GM21576 (cell line): ENCODE measurements at regions not wholly inside any gene's neighbourhood (a gene's known extent, or its start where the extent isn't known, plus 50 kb on each side); places are given as distances from the start of the nearest gene placed in this dataset.
A peak's percentile ranks its signal among the peaks of the same experiment; 100 is the strongest.
"Not testable (repeated sequence)": the region's sequence is repeated elsewhere in the genome, so short reads cannot be mapped to it uniquely, and the experiment has no call there.

Experiments used
- ATAC-seq: cut with Tn5 transposase; IDR thresholded peaks from one replicate; pipeline ENCODE4 v1.9.1; 2021; ENCODE audit warnings: mild to moderate bottlenecking, moderate library complexity; ENCODE audit not compliant: unreplicated experiment

- ATAC-seq = peak; percentile 81
These were observed 57.1 kb upstream of the KMT2E start for GRCh38 chr7:104956753-104957450.

- ATAC-seq = no peak
These were observed 55.6 kb upstream of the KMT2E start for GRCh38 chr7:104958371-104958865.

DNA sequence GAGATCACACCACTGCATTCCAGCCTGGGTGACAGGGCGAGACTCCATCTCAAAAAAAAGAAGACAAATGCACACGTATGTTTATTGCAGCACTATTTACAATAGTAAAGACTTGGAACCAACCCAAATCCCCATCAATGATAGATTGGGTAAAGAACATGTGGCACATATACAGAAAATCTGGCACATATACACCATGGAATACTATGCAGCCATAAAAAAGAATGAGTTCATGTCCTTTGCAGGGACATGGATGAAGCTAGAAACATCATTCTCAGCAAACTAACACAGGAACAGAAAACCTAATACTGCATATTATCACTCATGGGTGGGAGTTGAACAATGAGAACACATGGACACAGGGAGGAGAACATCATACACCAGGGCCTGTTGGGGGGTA, 54.5 kb upstream of the KMT2E start:
- ATAC-seq = not testable (repeated sequence)

DNA sequence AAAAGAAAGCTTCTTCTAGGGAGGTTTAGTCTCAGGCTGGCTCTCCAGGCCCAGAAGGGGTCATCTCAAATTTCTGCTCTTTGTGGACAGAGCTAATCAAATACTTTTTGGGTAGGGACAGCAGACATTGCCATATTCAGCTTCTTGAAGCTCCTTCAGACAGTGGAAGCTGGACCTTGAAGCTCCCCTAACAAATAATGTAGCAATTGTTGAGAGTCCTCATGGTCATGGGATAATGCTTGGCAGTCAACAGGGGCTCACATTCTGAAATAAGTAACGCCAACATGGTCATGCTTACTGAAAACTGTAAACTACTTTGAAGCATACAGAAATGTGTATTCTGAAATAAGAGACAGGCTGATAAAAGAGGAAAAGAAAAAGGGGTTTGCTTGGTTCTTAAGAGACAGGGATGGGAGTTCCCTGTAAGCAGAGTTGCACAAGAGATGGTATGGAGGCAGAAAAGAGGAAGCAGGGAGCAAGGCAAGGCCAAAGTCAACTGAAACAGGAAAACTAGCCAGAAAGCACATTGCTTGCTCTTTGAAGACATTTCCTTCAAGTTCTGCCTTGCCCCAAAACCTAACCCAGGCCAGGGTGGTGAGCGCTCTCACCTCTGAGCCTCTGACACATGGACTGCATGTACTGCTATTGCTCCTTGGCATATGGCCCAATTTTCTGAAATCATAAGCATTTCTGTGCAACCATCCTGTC, 53.1 kb upstream of the KMT2E start:
- no peak for ATAC-seq

DNA sequence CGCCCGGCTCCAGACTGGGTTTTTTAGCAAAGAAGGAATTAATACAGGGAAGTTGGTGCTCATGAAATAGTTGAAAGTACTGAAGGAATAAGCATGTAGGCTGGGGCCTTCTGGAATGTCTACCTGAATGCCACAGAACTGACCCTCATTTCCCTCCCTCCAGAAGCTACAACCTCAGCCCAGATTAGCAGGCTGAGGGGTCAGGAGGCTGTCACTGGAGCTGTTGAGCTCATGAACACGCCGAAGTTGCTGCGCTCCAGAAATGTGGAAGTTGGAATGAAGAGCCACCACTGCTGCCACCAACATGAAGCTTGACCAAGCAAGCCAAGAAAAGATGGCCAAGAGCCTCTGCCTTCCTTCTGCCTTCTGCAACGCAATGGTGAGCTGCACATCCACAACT, 52.2 kb upstream of the KMT2E start:
- ATAC-seq = no peak

GRCh38 chr7:104962781-104963180, 51.2 kb upstream of the KMT2E start:
- no peak for ATAC-seq

- ATAC-seq = no peak
These were observed 50.5 kb upstream of the KMT2E start for GRCh38 chr7:104963378-104963990.

GRCh38 chr7:104963991-104964385, 50.0 kb upstream of the KMT2E start:
- ATAC-seq = no peak
